ENCODE measurements at regions not wholly inside any gene's neighbourhood (a gene's known extent, or its start where the extent isn't known, plus 50 kb on each side); places are given as distances from the start of the nearest gene placed in this dataset.
"Not testable (repeated sequence)": the region's sequence is repeated elsewhere in the genome, so short reads cannot be mapped to it uniquely, and the experiment has no call there.

DNA sequence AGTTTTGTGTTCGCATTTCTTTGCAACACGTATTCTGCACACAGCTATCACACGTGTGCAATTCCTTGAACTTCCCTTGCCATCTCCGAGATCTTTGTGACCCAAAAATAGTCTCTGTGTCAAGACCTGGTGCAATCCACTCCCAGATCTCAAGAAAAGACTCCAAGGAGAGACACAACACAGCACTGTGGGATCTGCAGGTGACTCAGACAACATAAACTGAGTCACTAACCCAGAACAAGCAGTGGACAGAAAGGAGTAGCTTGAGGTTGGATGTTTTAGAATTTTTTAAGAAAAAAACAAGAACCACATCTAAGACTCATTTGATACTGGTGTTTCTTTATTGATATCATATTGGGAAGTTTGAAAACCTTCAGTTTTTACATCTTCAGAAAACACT is 396.9 kb downstream of the AGTPBP1 start:
- in situ Hi-C loops (cut with MboI; ENCODE audit: low sequenced_read_pairs): no loop called here

- in situ Hi-C loops (cut with MboI; ENCODE audit: low sequenced_read_pairs): no loop called here
Measured at GRCh38 chr9:85339338-85339737, 402.4 kb downstream of the AGTPBP1 start.

- in situ Hi-C loops (cut with MboI; ENCODE audit: low sequenced_read_pairs): no loop called here
Measured at GRCh38 chr9:85334228-85334627, 407.5 kb downstream of the AGTPBP1 start.

GRCh38 chr9:85332487-85332886 is 409.3 kb downstream of the AGTPBP1 start:
- in situ Hi-C loops (cut with MboI; ENCODE audit: low sequenced_read_pairs): no loop called here

DNA sequence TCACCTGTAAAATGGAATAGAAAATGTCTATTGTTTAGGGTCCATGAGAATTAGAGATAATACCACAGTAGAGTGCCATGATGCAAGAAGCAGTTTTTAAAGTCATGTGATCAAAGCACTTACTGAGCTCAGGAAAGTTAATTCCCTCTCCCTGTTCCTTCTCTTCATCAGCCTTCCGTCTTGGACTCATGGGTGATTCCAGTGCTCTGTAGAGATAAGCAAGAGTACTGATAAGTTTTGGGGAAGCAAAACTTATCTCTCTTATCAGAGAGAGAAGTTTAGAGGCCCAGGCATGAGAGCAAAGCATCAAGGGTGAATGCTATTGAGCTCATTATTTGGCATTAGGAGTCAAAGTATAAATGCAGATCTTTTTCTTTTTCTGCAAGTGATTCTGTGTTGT is 410.1 kb downstream of the AGTPBP1 start:
- in situ Hi-C loops (cut with MboI; ENCODE audit: low sequenced_read_pairs): no loop called here

DNA sequence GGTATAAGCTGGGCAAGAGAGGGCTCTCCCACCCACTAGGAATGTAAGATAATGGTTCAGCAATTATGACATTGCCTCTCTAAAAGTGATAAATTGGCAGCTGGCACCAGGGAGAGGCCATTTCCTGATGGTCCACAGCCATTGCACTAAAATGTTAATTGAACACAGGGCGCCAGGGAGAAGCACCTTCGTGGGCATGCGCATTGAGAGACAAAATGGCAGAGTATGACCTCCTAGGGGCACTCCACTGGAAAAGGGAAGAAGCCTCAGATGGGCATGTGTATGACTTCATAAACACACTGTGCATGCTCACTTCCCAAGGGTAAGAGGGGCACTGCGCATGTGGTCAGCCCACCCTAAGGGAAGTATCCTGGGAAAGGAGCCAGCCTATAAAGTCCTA is 419.2 kb downstream of the AGTPBP1 start:
- in situ Hi-C loops (cut with MboI; ENCODE audit: low sequenced_read_pairs): no loop called here

- in situ Hi-C loops (cut with MboI; ENCODE audit: low sequenced_read_pairs): no loop called here
Measured at GRCh38 chr9:85321561-85321960, 420.2 kb downstream of the AGTPBP1 start.

DNA sequence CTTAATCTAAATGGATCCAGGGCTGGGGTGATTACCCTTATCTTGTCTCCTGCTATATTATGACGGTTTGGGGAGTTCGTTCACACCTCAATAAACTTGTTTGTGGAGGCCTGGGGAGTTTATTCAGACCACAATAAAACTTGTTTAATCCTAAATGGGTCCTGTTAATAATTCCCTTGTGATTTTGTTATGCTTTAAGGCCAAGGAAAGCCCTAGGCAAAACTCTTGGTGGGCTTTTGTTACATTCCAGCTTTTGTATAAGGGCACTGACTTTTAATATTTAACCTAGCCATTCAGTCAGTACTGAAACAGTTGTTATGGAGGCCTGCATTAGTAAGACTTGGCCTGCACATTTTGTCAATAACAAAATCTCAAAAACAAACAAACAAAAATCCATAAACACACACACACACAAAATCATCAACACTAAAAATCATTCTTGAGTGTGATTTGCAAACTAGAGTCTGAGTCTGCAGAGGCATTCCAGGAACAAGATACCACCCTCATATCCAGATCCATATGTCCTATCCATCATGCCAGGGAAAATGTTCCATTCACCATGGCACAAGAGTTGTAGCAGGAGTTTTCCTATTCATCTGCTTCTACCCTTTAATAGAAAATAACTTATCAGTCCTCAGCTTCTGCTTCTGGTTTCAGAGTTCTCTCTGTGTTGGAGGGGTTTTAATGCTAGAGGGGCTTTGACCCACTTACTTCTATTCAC is 421.7 kb downstream of the AGTPBP1 start:
- in situ Hi-C loops (cut with MboI; ENCODE audit: low sequenced_read_pairs): no loop called here

DNA sequence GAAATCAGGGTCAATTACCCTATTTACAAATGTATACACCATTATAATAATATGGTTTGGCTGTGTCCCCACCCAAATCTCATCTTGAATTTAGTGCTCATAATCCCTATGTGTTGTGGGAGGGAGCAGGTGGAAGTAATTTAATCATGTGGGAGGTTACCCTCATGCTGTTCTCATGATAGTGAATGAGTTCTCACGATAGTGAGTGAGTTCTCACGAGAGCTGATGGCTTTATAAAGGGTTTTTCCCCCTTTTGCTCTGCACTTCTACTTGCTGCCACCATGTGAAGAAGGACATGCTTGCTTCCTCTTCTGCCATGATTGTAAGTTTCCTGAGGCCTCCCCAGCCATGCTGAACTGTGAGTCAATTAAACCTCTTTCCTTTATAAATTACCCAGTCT is 426.2 kb downstream of the AGTPBP1 start:
- in situ Hi-C loops (cut with MboI; ENCODE audit: low sequenced_read_pairs): not testable (repeated sequence)

- in situ Hi-C loops (cut with MboI; ENCODE audit: low sequenced_read_pairs): no loop called here
Measured at GRCh38 chr9:85310573-85310972, 431.2 kb downstream of the AGTPBP1 start.

DNA sequence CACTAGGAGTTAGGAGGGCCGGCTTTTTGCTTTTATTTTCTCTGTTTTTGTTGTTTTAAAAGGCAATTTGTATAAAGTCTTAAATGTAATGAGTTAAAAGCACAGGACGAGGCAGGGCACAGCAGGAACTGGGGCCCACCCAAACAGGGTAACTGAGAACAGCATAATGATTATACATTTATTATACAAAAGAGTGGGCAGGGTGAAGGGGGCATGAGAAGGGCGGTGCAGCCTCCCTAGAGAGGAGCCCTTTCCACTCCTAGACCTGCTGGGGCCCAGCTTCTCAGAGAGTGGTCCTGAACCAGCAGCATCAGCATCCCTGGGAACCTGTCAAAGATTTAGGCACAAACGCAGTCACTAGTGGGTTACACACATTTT is 438.0 kb downstream of the AGTPBP1 start:
- in situ Hi-C loops (cut with MboI; ENCODE audit: low sequenced_read_pairs): no loop called here

DNA sequence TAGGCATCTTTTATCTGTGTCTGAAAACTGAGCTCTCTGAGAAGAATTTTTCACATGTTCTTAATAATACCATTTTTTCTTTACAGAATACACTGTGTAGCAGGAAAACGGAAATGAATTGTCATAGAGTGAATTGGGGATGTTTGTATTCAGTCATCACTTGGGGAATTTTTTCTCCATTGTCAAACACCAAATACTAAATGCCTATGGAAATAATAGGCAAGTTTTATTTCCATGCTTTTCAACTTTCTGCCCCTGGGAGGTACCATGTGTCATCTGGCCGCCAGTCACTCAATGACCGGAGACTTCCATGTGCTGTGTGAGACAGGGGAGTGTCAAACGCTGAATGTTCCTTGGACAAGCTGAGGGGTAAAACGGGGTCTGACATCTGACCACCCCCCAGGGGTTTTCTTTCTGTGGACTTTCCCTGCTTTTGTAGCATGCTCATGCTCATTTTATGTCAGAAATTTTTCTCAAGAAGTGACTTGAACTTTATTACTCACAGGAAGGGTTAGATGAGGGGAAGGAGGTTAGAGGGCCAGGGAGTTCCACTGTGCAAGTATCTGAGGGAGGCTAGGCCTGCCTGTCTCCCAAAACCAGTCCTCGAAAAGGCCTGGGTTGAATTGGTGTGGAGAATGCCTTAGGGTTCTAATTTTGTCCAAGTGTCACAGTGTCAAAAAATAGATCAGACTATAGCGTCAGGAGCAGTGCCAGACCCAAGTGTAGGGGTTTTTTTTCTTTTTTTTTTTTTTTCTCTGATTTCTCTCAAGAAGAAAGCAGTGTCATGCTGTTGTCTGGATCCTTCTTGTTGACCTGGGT is 438.6 kb downstream of the AGTPBP1 start:
- in situ Hi-C loops (cut with MboI; ENCODE audit: low sequenced_read_pairs): no loop called here

- in situ Hi-C loops (cut with MboI; ENCODE audit: low sequenced_read_pairs): no loop called here
Measured at GRCh38 chr9:85298499-85298898, 443.3 kb downstream of the AGTPBP1 start.

- in situ Hi-C loops (cut with MboI; ENCODE audit: low sequenced_read_pairs): not testable (repeated sequence)
Measured at GRCh38 chr9:85295244-85295643, 446.5 kb downstream of the AGTPBP1 start.

DNA sequence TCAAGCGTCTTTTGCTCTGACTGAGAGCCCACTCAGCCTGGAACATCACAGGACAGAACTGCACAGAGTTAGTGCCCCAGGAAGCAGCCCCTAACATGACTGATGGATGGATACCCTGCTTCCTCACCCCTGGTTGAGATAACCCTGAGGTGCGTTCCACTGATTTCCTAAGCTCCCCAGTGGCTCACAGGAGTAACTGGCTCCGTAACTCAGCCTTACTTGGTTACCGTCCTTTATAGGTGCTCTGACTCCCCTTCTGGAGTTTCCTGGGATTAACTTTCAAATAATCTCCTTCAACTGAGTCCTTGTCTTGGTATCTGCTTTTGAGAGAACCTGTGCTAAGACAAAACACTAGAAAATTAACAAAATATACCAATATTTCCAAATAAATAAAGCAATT is 449.5 kb downstream of the AGTPBP1 start:
- in situ Hi-C loops (cut with MboI; ENCODE audit: low sequenced_read_pairs): no loop called here

DNA sequence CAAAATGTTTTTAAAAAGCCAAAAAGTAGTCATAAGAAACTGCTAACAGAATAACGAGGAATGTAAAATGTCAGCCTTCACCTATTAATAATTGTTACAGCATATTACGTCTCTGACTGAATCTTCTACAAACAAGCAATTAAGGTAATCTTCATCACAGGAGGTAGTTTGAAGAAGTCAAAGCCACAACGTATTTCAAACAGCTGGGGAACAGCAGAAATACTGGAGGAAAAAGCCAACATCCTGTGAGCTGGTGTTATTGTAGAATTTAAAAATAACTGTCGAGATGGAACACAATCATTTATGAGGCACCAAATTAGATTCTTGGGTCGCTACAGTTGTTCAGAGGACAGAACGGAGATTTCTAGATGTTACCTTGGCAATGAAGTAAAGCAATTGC is 450.5 kb downstream of the AGTPBP1 start:
- in situ Hi-C loops (cut with MboI; ENCODE audit: low sequenced_read_pairs): no loop called here

DNA sequence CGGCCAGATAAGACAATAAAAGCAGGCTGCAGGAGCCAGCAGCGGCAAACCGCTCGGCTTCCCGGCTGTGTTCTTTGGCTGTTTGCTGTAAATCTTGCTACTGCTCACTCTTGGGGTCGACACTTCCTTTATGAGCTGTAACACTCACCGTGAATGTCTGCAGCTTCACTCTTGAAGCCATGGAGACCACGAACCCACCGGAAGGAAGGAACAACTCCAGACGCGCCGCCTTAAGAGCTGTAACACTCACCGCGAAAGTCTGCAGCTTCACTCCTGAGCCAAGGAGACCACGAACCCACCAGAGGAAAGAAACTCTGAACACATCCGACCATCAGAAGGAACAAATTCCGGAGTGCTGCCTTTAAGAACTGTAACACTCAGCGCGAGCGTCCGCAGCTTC is 451.7 kb downstream of the AGTPBP1 start:
- in situ Hi-C loops (cut with MboI; ENCODE audit: low sequenced_read_pairs): no loop called here

- in situ Hi-C loops (cut with MboI; ENCODE audit: low sequenced_read_pairs): no loop called here
Measured at GRCh38 chr9:85289142-85289541, 452.6 kb downstream of the AGTPBP1 start.

- in situ Hi-C loops (cut with MboI; ENCODE audit: low sequenced_read_pairs): no loop called here
Measured at GRCh38 chr9:85283421-85283820, 458.3 kb downstream of the AGTPBP1 start.

DNA sequence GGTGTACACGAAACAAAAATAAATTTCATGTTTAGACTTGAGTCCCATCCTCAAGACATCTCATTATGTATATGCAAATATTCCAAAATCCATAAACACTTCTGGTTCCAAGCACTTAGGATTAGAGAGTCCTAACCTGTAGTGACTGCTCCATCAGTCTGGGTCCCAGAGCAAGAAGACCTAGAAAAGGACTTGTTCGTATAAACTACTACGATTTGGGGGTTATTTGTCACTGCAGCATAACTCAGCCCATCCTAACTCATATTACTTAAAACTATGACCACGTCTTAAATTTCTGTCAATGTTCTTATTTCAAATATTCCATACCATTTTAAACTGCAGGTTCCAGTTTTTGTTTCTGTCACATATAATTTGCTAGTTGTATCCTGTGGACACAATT is 463.0 kb downstream of the AGTPBP1 start:
- in situ Hi-C loops (cut with MboI; ENCODE audit: low sequenced_read_pairs): no loop called here

GRCh38 chr9:85276741-85277140 is 465.0 kb downstream of the AGTPBP1 start:
- in situ Hi-C loops (cut with MboI; ENCODE audit: low sequenced_read_pairs): no loop called here

DNA sequence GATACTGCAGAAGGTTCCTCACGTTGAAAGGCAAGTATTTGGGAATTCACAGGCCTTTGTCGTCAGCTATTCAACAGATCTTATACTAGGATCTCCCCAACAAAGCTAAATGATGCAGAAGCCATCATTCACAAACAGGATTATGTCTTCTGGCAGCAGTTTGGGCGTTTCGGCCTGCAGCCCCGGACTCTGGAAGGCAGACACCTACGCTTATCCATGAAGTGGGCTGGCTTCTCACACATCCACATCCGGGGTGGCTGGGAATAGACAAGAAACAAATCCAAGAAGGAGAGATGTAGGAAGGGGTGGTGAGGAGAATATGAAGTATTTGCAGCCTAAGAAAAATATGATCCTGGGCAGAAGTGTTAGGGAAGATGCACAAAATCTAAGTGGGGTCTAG is 471.9 kb downstream of the AGTPBP1 start:
- in situ Hi-C loops (cut with MboI; ENCODE audit: low sequenced_read_pairs): no loop called here

Measured in HL-60/S4 treated with phorbol 12-myristate 13-acetate at 8.2 ng/mL for 4 days and 3 days (cell line).